ENCODE measurements at regions not wholly inside any gene's neighbourhood (a gene's known extent, or its start where the extent isn't known, plus 50 kb on each side); places are given as distances from the start of the nearest gene placed in this dataset.

DNA sequence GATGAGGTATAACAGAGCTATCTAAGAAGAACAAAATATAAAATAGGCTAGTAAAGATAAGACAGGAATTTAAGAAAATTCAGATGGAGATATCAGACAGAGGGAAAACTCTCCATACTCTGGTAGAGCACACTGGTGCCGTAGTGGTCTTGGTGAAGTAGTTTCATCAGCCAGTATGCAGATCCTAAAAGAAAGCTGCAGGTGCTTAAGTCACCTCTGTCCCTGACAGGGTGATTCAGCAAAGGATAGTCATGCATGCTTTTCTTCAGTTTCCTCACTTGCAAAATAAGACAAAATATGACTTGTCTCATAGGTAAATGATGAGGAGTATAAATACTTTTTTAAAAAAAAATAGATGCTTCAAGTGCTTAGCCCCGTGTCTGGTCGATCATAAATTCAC, 794.9 kb downstream of the TNS3 start:
- intact Hi-C loops (cut with micrococcal nuclease), result no loop called here
- H3K9me3 Mint-ChIP-seq, result no peaks in the 10 kb centered on the region
- H3K4me3 Mint-ChIP-seq (ENCODE audit: low read depth), result no peak overlapping the region
- H3K27me3 Mint-ChIP-seq (ENCODE audit: low read depth), result no peaks in the 10 kb centered on the region
- H3K27ac Mint-ChIP-seq, result no peak overlapping the region
- DNase-seq (ENCODE audit: low spot score), result no peak
- no peaks in the 10 kb centered on the region for H3K4me1 Mint-ChIP-seq (ENCODE audit: low read depth)
- H3K36me3 Mint-ChIP-seq (ENCODE audit: low read depth), result no peaks in the 10 kb centered on the region

- H3K9me3 Mint-ChIP-seq, result peaks cover 1% of the 10 kb centered on the region
- intact Hi-C loops (cut with micrococcal nuclease), result no loop called here
- no peaks in the 10 kb centered on the region for H3K36me3 Mint-ChIP-seq (ENCODE audit: low read depth)
- H3K4me3 Mint-ChIP-seq (ENCODE audit: low read depth), result no peak overlapping the region
- no peak overlapping the region for H3K27ac Mint-ChIP-seq
- no peaks in the 10 kb centered on the region for H3K27me3 Mint-ChIP-seq (ENCODE audit: low read depth)
- DNase-seq (ENCODE audit: low spot score), result no peak
- H3K4me1 Mint-ChIP-seq (ENCODE audit: low read depth), result no peaks in the 10 kb centered on the region
Measured at GRCh38 chr7:46786221-46786954, 795.5 kb downstream of the TNS3 start.

- H3K27ac Mint-ChIP-seq, result no peak overlapping the region
- no peaks in the 10 kb centered on the region for H3K27me3 Mint-ChIP-seq (ENCODE audit: low read depth)
- H3K4me1 Mint-ChIP-seq (ENCODE audit: low read depth), result no peaks in the 10 kb centered on the region
- H3K4me3 Mint-ChIP-seq (ENCODE audit: low read depth), result no peak overlapping the region
- H3K36me3 Mint-ChIP-seq (ENCODE audit: low read depth), result no peaks in the 10 kb centered on the region
- peaks cover 5% of the 10 kb centered on the region for H3K9me3 Mint-ChIP-seq
- intact Hi-C loops (cut with micrococcal nuclease), result no loop called here
- no peak for DNase-seq (ENCODE audit: low spot score)
Measured at GRCh38 chr7:46784732-46785131, 797.2 kb downstream of the TNS3 start.

DNA sequence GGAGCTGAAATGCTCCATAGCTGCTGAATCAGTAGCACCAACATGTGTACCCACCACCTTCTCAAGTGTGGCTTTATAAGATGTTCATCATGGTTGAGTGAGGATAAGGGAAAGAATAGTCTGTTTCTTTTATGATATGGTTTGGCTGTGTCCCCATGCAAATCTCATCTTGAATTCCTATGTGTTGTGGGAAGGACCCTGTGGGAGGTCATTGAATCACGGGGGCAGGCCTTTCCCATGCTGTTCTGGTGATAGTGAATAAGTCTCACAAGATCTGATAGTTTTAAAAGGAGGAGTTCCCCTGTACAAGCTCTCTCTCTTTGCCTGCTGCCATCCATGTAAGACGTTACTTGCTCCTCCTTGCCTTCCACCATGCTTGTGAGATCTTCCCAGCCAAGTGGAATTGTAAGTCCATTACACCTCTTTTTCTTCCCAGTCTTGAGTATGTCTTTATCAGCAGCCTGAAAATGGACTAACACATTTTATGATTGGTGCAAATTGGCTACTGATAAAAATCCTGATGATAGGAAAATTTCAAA, 799.9 kb downstream of the TNS3 start:
- no peaks in the 10 kb centered on the region for H3K4me1 Mint-ChIP-seq (ENCODE audit: low read depth)
- intact Hi-C loops (cut with micrococcal nuclease), result no loop called here
- H3K36me3 Mint-ChIP-seq (ENCODE audit: low read depth), result no peaks in the 10 kb centered on the region
- no peak overlapping the region for H3K27ac Mint-ChIP-seq
- peaks cover 17% of the 10 kb centered on the region for H3K9me3 Mint-ChIP-seq
- DNase-seq (ENCODE audit: low spot score), result no peak
- no peaks in the 10 kb centered on the region for H3K27me3 Mint-ChIP-seq (ENCODE audit: low read depth)
- no peak overlapping the region for H3K4me3 Mint-ChIP-seq (ENCODE audit: low read depth)

DNA sequence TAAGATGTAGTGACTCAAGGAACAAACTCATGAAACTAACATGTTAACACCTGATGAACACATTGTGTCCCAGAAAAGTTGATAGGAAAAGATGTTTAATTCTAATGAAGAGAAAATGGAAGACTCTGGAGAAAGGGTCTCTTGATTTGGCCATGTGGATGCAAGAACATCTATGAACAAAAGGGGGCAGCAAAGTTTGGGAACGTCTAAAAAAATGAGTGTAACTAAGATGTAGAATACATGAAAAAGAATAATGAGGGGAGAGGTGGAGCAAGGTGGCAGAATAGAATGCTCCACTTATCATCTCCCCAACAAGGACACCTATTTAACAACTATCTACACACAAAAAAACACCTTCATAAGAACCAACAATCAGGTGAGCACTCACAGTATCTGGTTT, 805.1 kb downstream of the TNS3 start:
- Mint-ChIP-seq H3K36me3 (ENCODE audit: low read depth) (no peaks in the 10 kb centered on the region), H3K4me1 (ENCODE audit: low read depth) (no peaks in the 10 kb centered on the region)
- intact Hi-C loops (cut with micrococcal nuclease), result no loop called here

DNA sequence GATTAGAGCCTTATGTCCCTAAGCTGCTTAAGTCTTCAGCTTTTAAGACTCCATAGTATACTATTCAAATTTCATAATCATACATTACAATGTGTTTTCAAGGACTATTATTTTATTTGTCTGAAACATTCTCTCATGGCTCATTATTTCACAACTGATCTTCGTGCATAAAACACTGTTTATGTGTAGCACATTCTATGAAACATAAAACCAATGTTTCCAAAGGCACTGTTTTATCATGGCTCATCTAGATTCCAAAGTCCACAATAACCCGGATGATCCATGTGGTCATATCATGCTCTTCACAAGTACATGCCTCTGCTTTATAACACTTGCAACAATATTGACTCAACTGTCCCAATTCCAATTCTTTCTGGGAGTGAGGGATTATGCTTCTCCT, 806.1 kb downstream of the TNS3 start:
- intact Hi-C loops (cut with micrococcal nuclease), result no loop called here
- Mint-ChIP-seq H3K4me1 (ENCODE audit: low read depth) (no peaks in the 10 kb centered on the region), H3K4me3 (ENCODE audit: low read depth) (no peak overlapping the region), H3K36me3 (ENCODE audit: low read depth) (no peaks in the 10 kb centered on the region), H3K27ac (no peak overlapping the region), H3K9me3 (peaks cover 13% of the 10 kb centered on the region), H3K27me3 (ENCODE audit: low read depth) (no peaks in the 10 kb centered on the region)
- DNase-seq (ENCODE audit: low spot score), result no peak

More for the DNA sequence above, 805.1 kb downstream of the TNS3 start:
- Mint-ChIP-seq H3K27me3 (ENCODE audit: low read depth) (no peaks in the 10 kb centered on the region), H3K27ac (no peak overlapping the region), H3K4me3 (ENCODE audit: low read depth) (no peak overlapping the region), H3K9me3 (peaks cover 17% of the 10 kb centered on the region)
- no peak for DNase-seq (ENCODE audit: low spot score)

DNA sequence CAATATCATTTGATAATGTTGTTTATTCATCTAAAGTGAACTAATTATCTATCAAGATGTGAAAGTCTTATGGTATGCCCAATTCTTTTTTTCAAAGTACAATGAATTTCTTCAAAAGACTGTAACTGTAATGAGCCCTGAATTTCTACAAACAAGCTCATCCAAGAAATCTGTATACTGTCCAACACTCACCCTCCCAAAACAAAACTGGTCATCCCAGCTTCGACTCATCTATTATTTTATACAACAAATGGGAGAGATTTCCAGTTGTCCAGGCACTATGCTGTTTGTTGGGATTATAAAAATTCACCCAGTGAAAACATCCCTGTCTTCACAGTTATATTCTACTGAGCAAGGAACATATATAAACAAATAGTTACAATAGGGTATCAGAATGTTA, 806.9 kb downstream of the TNS3 start:
- H3K4me1 Mint-ChIP-seq (ENCODE audit: low read depth), result no peaks in the 10 kb centered on the region
- H3K4me3 Mint-ChIP-seq (ENCODE audit: low read depth), result no peak overlapping the region

DNA sequence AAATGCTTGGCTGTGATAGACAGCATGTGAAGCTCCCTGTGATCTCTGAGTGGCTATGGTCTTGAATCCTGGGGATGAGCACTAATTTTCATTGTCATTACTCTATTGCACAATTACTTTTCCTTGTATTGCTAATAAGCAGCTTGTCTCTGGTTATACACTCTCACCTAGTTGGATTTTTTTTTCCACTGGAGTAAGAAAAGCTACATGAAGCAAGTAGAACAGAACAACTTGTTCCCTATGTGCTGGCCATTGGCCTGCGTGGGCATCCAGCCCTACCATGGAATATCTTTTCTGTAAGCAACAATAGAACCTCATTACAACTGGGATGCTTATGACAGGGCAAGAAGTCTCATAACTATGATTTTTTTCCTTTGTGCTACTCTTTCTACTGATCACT, 807.4 kb downstream of the TNS3 start:
- Mint-ChIP-seq H3K4me3 (ENCODE audit: low read depth) (no peak overlapping the region), H3K9me3 (peaks cover 10% of the 10 kb centered on the region), H3K4me1 (ENCODE audit: low read depth) (no peaks in the 10 kb centered on the region), H3K27me3 (ENCODE audit: low read depth) (no peaks in the 10 kb centered on the region), H3K27ac (no peak overlapping the region), H3K36me3 (ENCODE audit: low read depth) (no peaks in the 10 kb centered on the region)
- DNase-seq (ENCODE audit: low spot score), result no peak
- intact Hi-C loops (cut with micrococcal nuclease), result no loop called here

More for the DNA sequence above, 806.9 kb downstream of the TNS3 start:
- DNase-seq (ENCODE audit: low spot score), result no peak
- Mint-ChIP-seq H3K36me3 (ENCODE audit: low read depth) (no peaks in the 10 kb centered on the region), H3K27me3 (ENCODE audit: low read depth) (no peaks in the 10 kb centered on the region), H3K27ac (no peak overlapping the region), H3K9me3 (peaks cover 13% of the 10 kb centered on the region)
- intact Hi-C loops (cut with micrococcal nuclease), result no loop called here

GRCh38 chr7:46772776-46773175, 809.1 kb downstream of the TNS3 start:
- no peak for DNase-seq (ENCODE audit: low spot score)
- no peak overlapping the region for H3K27ac Mint-ChIP-seq
- no peaks in the 10 kb centered on the region for H3K27me3 Mint-ChIP-seq (ENCODE audit: low read depth)
- no peaks in the 10 kb centered on the region for H3K4me1 Mint-ChIP-seq (ENCODE audit: low read depth)
- peaks cover 12% of the 10 kb centered on the region for H3K9me3 Mint-ChIP-seq
- H3K36me3 Mint-ChIP-seq (ENCODE audit: low read depth), result no peaks in the 10 kb centered on the region
- no peak overlapping the region for H3K4me3 Mint-ChIP-seq (ENCODE audit: low read depth)
- intact Hi-C loops (cut with micrococcal nuclease), result no loop called here

DNA sequence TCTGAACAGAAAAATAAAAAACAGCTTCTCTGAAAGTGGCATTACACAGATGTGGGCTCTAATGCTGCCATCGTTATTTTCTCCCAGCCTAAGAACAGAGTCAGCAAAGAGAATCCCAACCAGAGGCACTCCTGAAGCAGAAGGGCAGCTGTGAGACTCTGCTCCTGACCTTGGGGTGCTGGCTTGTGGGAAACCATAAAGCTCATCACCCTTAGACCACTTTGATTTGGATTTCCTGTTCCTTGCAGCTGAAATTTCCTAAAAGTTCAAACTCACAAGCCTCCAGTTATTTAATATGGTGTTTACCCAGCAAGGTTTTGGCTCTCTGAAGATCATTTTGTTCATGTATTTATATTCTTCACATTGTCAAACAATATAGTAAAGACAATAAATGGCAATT, 814.8 kb downstream of the TNS3 start:
- peaks cover 20% of the 10 kb centered on the region for H3K9me3 Mint-ChIP-seq
- H3K27ac Mint-ChIP-seq, result no peak overlapping the region
- H3K4me1 Mint-ChIP-seq (ENCODE audit: low read depth), result no peaks in the 10 kb centered on the region
- intact Hi-C loops (cut with micrococcal nuclease), result no loop called here
- no peaks in the 10 kb centered on the region for H3K27me3 Mint-ChIP-seq (ENCODE audit: low read depth)
- no peak overlapping the region for H3K4me3 Mint-ChIP-seq (ENCODE audit: low read depth)
- DNase-seq (ENCODE audit: low spot score), result no peak
- no peaks in the 10 kb centered on the region for H3K36me3 Mint-ChIP-seq (ENCODE audit: low read depth)

- Mint-ChIP-seq H3K4me1 (ENCODE audit: low read depth) (no peaks in the 10 kb centered on the region), H3K27me3 (ENCODE audit: low read depth) (no peaks in the 10 kb centered on the region), H3K9me3 (peaks cover 18% of the 10 kb centered on the region), H3K36me3 (ENCODE audit: low read depth) (no peaks in the 10 kb centered on the region), H3K27ac (no peak overlapping the region), H3K4me3 (ENCODE audit: low read depth) (no peak overlapping the region)
- DNase-seq (ENCODE audit: low spot score), result no peak
- intact Hi-C loops (cut with micrococcal nuclease), result no loop called here
Measured at GRCh38 chr7:46764100-46764936, 817.6 kb downstream of the TNS3 start.

DNA sequence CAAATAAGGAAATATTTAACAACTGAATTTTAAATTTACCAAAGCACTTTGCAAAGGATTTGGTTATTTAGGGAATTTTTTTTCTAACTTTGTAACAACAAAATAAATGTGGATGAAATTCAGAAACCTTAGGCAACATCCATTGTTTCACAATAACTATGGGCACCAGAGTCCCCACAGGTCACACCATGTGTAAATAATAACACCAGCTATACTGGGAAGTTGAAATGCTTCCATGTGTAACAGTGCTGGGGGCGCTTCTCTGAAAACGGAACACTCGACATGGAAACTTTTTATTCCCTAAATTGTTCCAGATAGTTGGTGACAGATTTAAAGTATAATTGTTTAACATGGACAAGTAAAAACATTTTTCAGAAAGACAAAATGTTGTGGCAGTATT, 818.6 kb downstream of the TNS3 start:
- H3K4me1 Mint-ChIP-seq (ENCODE audit: low read depth), result no peaks in the 10 kb centered on the region
- H3K9me3 Mint-ChIP-seq, result peaks cover 9% of the 10 kb centered on the region
- intact Hi-C loops (cut with micrococcal nuclease), result no loop called here
- no peak for DNase-seq (ENCODE audit: low spot score)
- no peak overlapping the region for H3K4me3 Mint-ChIP-seq (ENCODE audit: low read depth)
- H3K36me3 Mint-ChIP-seq (ENCODE audit: low read depth), result no peaks in the 10 kb centered on the region
- H3K27me3 Mint-ChIP-seq (ENCODE audit: low read depth), result no peaks in the 10 kb centered on the region
- no peak overlapping the region for H3K27ac Mint-ChIP-seq
